ENCODE measurements at regions not wholly inside any gene's neighbourhood (a gene's known extent, or its start where the extent isn't known, plus 50 kb on each side); places are given as distances from the start of the nearest gene placed in this dataset.
A peak's percentile ranks its signal among the peaks of the same experiment; 100 is the strongest.
"Not testable (repeated sequence)": the region's sequence is repeated elsewhere in the genome, so short reads cannot be mapped to it uniquely, and the experiment has no call there.

DNA sequence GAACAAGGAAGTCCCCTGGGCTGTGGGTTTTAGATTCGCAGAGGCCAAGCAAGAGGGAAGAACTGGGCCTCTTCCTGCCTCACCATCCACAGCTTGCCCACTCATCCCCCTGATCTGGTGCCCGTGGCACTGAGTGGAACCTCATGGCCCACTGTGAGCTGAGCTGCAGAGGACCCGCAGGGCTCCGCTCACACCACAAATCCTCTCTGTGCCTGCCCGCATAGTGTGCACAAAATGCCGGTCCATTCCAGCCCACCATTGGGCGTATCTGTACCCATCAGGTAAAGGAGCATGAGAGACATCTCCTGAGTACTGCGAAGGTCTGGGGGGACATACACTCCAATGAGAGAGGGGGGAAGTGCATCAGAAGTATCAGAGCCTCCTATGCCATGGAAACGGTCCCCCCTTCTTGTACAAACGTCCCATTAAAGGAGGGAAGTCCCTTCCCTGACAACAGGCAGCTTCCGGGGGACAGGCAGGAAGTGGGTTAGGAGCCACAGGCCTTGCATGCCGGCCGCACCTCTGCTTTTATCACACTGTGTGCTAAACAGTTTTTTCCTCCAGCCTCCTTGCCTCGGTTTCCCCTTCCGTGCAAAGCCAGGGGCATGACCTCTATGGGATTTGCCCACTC is 309.4 kb upstream of the DIO3 start:
- no peak for DNase-seq

- DNase-seq: no peak
Observed at GRCh38 chr14:101252443-101253214, 308.7 kb upstream of the DIO3 start.

GRCh38 chr14:101253948-101254347 is 307.3 kb upstream of the DIO3 start:
- DNase-seq: no peak

DNA sequence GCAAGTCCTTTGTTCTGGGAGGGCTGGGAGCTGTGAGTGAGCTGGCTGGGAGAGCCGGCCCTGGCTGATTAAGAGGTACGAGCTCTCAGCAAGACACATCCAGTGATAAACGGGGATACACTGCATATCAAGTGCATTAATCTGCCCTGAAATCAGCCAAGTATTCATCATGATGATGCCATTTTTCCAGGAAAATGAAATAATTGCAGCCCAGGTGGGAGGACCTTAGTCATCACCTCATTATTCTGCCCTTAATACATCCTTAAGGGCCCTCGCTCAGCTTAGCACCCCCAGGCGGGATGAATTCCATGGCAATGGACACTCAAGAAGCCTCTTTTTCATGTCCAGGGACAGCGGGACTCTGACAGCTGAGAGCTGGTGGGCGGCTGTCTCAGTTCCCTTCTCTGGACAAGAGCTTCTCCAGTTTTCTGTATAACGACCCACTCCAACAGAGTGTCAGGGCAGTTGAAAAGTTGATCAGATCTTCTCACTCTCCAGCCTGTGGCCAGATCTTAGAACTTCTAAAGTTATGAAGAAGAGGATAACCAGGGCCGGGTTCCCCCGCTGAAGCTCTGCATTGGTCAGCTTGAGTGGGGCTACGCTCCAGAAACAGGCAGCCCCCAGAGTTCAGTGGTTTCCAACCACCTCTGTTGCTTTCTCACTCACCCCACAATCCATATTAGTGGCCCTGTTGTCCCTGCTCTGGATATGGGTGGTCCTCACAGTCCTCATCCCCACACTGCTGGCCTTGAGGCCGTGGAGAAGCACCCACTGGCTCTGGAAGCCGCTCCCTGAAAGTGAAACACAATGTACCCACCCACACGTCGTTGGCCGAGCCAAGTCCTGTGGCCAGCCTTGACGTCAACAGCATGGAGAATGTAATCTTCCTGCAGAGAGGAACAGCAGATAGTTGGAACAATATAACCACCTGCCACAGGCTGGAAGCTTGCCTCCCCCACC is 306.2 kb upstream of the DIO3 start:
- no peak for DNase-seq

- DNase-seq: no peak
Observed at GRCh38 chr14:101255765-101256125, 305.6 kb upstream of the DIO3 start.

GRCh38 chr14:101256266-101256665 is 305.0 kb upstream of the DIO3 start:
- no peak for DNase-seq

DNA sequence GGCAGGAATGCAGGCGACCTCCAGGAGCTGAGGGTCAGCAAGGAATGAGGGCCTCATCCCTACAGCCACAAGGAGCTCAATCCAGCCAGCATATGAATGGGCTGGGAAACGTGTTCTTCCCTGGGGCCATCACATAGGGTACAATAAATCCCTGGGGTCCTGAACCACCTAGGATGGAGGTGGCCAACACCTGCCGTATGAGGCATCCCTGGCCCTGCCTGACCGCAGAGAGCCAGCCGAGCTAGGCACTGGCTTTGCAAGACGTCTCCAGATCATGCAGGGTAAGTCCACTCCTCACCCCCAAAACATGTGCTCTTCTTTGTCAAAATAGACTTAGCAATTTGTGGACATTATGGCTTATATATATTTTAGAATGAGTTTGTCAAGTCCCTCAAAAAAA is 303.7 kb upstream of the DIO3 start:
- no peak for DNase-seq

- no peak for DNase-seq
Observed at GRCh38 chr14:101259748-101260147, 301.5 kb upstream of the DIO3 start.

DNA sequence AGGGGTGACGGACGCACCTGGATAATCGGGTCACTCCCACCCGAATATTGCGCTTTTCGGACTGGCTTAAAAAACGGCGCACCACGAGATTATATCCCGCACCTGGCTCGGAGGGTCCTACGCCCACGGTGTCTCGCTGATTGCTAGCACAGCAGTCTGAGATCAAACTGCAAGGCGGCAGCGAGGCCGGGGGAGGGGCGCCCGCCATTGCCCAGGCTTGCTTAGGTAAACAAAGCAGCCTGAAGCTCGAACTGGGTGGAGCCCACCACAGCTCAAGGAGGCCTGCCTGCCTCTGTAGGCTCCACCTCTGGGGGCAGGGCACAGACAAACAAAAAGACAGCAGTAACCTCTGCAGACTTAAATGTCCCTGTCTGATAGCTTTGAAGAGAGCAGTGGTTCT is 294.9 kb upstream of the DIO3 start:
- not testable (repeated sequence) for DNase-seq

GRCh38 chr14:101273091-101273490 is 288.2 kb upstream of the DIO3 start:
- no peak for DNase-seq

GRCh38 chr14:101276309-101277091 is 284.8 kb upstream of the DIO3 start:
- no peak for DNase-seq

- DNase-seq: no peak
Observed at GRCh38 chr14:101282418-101282817, 278.9 kb upstream of the DIO3 start.

DNA sequence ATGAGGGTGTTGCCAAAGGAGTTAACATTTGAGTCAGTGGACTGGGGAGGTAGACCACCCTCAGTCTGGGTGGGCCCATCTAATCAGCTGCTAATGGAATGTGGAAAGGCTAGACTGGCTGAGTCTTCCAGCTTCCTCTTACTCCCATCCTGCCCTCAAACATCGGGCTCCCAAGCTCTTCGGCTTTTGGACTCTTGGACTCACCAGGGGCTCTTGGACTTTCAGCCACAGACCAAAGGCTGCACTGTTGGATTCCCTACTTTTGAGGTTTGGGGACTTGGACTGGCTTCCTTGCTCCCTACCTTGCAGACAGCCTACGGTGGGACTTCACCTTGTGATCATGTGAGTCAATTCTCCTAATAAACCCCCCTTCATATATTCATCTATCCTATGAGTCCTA is 276.6 kb upstream of the DIO3 start:
- no peak for DNase-seq

- DNase-seq: no peak
Observed at GRCh38 chr14:101286271-101287018, 274.9 kb upstream of the DIO3 start.

- no peak for DNase-seq
Observed at GRCh38 chr14:101288436-101289229, 272.7 kb upstream of the DIO3 start.

- DNase-seq: no peak
Observed at GRCh38 chr14:101289230-101289690, 272.0 kb upstream of the DIO3 start.

- no peak for DNase-seq
Observed at GRCh38 chr14:101289911-101290310, 271.4 kb upstream of the DIO3 start.

DNA sequence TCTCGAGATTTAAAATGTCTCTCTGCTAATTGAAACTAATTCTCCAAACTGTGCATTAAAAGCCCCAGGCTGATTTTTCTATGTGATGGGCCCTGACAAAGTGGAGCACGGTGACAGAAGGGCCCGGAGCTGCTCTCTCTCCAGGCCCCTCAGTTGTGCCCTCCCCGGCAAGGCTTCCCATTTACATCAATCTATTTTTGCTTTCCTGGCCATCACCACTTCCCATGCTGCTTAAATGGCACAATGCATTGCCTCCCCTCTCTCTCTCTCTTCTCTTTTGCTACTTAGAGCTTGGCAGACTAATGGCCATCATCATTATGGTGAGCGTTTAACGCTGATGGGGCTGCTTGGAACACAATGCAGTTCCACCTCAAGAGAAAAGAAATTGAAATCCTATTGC is 270.7 kb upstream of the DIO3 start:
- DNase-seq: peak; percentile 23

- DNase-seq: no peak
Observed at GRCh38 chr14:101291390-101291789, 269.9 kb upstream of the DIO3 start.

GRCh38 chr14:101292448-101292847 is 268.8 kb upstream of the DIO3 start:
- DNase-seq: no peak

DNA sequence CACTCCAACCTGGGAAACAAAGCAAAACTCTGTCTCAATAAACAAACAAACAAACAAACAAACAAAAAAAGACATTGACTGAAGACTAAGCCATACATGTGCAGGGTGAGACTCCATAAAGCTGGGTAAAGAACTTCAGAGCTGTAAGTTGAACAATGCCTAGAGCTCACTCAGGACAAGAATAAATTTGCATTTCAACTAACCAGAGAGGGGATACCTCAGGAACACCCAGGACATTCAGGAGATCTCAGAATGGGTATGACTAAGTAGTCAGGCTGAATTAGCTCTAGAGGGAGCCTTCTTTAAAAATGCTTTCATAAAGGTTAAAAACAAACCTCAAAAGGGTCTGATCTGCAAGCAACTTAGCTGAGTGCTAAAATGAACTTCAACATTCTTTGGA is 267.7 kb upstream of the DIO3 start:
- DNase-seq: no peak

All from NCI-H1092 treated with DMSO at 0.1 percent for 48 hours (cell line).